DND-41 (cell line): ENCODE measurements at regions not wholly inside any gene's neighbourhood (a gene's known extent, or its start where the extent isn't known, plus 50 kb on each side); places are given as distances from the start of the nearest gene placed in this dataset.

ENCODE experiments used
- CTCF ChIP-seq: IDR thresholded peaks from 2 replicates; pipeline ENCODE4 v1.5.1; 2012; ENCODE audit warnings: borderline replicate concordance, low read length, moderate library complexity, mild to moderate bottlenecking; ENCODE audit not compliant: poor library complexity, severe bottlenecking; ENCODE audit errors: extremely low read depth
- EZH2 ChIP-seq: IDR thresholded peaks from 3 replicates; pipeline ENCODE4 v1.6.1; 2012; ENCODE audit warnings: borderline replicate concordance, low read depth, mild to moderate bottlenecking, moderate library complexity, low read length, inconsistent platforms; ENCODE audit not compliant: severe bottlenecking

- TF ChIP-seq EZH2 (no peak), CTCF (no peak)
These were observed 567.6 kb downstream of the BRD1 start for GRCh38 chr22:49259839-49260615.
